HG03175 (cell line): ENCODE measurements at regions not wholly inside any gene's neighbourhood (a gene's known extent, or its start where the extent isn't known, plus 50 kb on each side); places are given as distances from the start of the nearest gene placed in this dataset.

Source experiments
- ATAC-seq: cut with Tn5 transposase; IDR thresholded peaks from one replicate; pipeline ENCODE4 v1.9.1; 2021; ENCODE audit warnings: mild to moderate bottlenecking, moderate library complexity; ENCODE audit not compliant: unreplicated experiment

- ATAC-seq, result no peak
These were observed 588.3 kb upstream of the DIPK2B start for GRCh38 chrX:45788941-45789348.

GRCh38 chrX:45788315-45788714, 587.6 kb upstream of the DIPK2B start:
- no peak for ATAC-seq

- no peak for ATAC-seq
These were observed 583.9 kb upstream of the DIPK2B start for GRCh38 chrX:45784590-45784989.

DNA sequence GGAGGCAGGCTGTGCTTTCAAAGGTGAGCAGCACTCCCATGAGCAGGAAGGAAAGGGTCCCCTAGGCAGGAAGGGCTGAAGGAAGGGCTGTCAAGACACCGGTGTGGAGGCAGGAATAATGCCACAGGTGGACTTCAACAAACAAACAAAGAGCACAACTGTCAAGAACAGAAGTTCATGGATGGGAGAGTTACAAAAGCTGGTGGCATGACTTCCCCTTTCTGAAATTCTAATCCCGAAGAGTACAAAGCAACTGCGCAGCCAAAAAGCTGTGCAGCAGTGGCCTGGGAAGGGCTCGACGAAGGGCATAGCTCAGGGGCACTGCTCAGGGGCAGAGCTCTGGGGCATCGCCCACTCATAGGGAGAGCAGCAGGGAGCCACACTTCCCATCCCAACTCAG, 582.3 kb upstream of the DIPK2B start:
- ATAC-seq, result no peak

GRCh38 chrX:45781901-45782553, 581.4 kb upstream of the DIPK2B start:
- ATAC-seq, result no peak

GRCh38 chrX:45778616-45779015, 577.9 kb upstream of the DIPK2B start:
- ATAC-seq, result no peak

DNA sequence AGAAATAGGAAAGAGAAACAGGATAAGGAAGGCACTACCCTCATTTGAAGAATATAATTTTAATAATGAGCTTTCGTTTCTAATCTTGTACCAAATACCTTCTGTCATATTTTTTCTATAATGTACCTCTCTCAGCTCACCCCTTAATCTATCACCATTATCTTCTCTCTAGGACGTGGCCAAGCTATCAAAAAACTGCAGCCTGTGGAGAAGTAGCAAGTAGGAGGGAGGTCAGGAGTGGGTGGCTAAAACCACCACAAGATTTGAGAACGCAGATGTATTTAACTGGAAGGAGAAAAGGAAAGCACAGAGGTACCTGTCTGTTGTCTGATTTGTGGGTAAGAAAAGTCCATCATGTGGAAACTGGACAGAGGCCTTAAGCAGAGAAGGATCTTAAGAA, 576.7 kb upstream of the DIPK2B start:
- no peak for ATAC-seq

GRCh38 chrX:45775468-45775867, 574.8 kb upstream of the DIPK2B start:
- ATAC-seq, result no peak

GRCh38 chrX:45774961-45775360, 574.3 kb upstream of the DIPK2B start:
- no peak for ATAC-seq

- no peak for ATAC-seq
These were observed 572.9 kb upstream of the DIPK2B start for GRCh38 chrX:45773572-45773971.

- ATAC-seq, result peak; percentile 35
These were observed 571.1 kb upstream of the DIPK2B start for GRCh38 chrX:45771560-45772340.

- ATAC-seq, result no peak
These were observed 570.4 kb upstream of the DIPK2B start for GRCh38 chrX:45771114-45771513.

GRCh38 chrX:45769761-45770582, 569.3 kb upstream of the DIPK2B start:
- peak; percentile 88 for ATAC-seq

DNA sequence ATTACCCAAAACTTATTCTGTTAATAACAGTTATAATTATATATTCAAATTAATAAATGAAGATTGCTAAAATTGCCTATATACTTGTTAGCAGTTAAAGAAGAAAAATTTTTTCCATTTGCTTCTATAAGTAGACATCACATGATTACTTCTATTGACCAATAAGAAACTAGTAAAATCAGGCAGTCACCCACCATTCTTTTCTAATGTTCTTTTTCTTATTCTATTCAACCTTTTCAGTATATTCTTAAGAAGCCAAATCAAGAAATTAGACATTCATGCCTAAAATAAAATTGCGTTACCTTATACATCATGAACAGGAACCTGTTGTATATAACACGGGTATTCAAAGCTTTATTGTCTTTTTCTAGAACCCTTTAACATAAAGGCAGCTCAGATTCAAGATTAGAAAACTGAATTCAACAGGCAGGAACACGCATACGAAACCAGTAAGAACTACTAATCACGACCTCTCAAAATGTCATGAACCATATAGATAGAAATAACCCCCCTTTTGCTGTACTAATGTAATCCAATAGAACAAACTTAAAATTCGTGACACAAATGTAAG, 568.1 kb upstream of the DIPK2B start:
- no peak for ATAC-seq

DNA sequence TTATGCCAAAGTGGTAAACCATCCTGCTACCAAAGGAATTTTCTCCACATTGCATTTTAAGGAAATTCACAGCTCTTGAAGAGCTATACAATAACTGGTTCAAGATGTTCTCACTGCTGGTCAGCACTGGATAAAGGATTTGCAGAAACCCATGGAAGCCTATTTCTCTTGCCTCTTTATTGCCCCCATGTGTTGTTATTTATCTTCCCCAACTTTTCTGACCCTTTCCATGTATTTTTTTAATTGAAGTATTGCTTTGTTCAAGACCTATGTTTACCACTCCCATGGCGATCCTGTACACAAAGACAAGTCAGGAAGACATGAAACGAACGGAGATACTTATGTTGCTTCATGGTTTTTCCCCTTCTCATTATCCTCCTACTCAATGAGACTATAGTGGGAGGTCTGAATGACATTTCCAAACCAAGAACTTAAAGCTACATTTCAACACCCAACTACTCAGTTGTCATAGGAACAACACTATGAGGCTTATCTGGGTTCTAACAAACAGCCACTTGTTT, 566.4 kb upstream of the DIPK2B start:
- no peak for ATAC-seq

DNA sequence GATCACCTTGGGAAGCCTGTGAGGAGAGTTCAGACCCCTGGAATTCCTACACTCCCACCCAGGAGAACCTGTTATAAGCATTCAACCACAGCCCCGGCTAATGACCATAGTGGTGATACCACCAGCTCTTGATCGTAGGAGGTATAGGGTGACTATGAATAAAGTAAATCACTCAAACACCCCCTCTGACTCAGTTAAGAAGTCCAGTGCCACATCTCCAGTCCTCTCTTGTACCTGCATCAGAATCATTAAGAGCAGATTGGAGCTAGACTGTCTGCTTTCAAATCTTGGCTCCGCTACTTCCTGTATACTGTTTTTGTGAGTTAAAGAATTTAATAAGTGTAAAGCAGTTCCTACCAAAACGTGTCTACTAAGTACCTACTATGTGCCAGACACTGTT, 565.1 kb upstream of the DIPK2B start:
- ATAC-seq, result no peak

DNA sequence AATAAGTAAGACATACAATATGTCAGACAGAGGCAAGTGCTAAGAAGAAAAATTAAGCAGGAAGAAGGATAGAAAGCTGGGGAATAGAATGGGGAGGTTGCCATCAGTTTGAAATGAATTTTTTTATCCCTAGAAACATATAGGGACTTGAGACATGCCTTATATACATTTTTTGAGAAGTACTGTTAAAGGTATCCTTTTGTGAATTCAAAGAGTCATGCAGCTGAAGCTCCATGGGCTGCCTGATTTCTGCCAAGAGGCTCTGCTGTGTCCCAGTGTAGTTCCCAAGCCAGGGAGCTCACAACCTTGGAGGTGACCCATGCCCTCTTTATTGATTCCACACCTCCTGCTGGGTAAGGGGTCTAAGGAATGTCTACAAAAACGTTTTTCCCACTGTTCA, 564.6 kb upstream of the DIPK2B start:
- ATAC-seq, result no peak

DNA sequence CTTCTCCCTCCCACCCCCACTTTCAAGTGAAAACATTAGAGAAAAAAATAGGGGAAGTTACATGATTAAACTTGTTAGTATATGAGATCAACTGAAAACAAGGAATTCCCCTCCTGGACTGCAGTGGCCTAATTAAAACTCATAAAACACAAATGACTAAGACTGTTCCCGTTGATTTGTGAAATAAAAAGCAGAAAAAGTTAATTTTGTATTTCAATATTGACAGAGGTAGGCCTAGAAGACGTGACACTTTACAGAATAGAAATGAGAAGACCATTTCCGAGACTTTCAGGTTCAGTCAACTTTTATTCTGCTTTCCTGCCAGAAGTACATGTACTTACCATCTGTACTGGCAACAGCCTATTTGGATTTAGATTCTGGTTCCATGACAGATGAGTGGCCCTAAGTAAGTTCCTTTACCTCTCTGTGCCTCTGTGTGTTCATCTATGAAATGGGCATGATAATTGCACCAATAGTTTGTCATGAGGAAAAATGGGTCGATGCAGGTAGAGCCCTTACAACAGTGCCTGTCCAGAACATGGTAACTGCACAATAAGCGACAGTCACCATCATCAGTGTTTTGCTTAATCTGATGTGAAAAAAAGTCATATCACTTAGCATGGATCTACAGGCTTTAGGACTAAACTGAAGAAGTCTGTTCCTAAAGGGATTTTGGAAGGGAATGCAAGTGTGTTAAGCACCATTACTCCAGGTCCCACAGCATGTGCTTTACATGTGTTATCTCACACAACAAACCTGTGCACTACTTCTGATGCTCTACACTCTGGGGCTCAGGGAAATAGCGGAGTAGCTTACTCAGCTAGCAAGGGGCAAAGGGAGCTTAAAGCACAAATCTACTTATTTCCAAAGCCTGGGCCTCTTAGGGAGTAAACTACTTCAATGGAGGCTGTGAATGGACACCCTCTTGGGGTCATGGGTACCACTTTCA, 562.3 kb upstream of the DIPK2B start:
- no peak for ATAC-seq

- ATAC-seq, result no peak
These were observed 561.2 kb upstream of the DIPK2B start for GRCh38 chrX:45761920-45762319.

DNA sequence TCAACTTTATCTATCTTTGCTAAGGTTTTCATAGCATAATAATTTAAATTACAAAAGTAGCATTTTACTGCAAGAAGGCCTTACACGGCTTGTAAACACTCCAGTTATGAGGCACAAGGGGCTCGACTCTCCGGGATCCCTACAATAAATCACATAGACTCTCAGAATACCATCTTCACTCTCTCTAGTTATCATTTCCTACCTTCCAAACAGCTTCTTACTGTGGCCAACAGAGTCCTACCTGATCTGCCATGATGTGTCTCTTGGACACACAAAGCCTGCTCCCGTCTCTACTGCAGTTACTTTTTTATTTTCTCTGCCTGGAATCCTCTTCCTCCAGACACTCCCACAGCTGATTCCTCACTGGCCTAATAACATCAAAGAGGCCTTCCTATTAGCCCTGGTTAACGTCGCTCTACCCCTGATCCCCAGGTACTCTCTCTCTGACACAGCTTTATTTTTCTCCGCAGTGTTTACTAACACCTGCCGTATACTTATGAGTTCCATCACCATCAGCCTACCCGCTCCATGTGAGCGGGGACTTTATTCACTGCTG, 559.6 kb upstream of the DIPK2B start:
- ATAC-seq, result no peak
